Testis (tissue), 2 donors: ENCODE measurements at regions not wholly inside any gene's neighbourhood (a gene's known extent, or its start where the extent isn't known, plus 50 kb on each side); places are given as distances from the start of the nearest gene placed in this dataset.
"Not testable (repeated sequence)": the region's sequence is repeated elsewhere in the genome, so short reads cannot be mapped to it uniquely, and the experiment has no call there.

Experiments
- DNase-seq: peaks from one replicate; pipeline ENCODE4 v3.0.0-alpha.2; 2019
- H3K27ac ChIP-seq, 2 donors: fragments of 200-600 bp; sonication (generic); one replicate each; pipeline ENCODE4 v1.5.1; 2019
- H3K27me3 ChIP-seq: fragments of 200-600 bp; sonication (generic); one replicate; pipeline ENCODE4 v1.5.1; 2019
- H3K36me3 ChIP-seq: fragments of 200-600 bp; sonication (generic); one replicate; pipeline ENCODE4 v1.5.1; 2017; ENCODE audit warnings: low read depth; ENCODE audit errors: missing control alignments
- H3K4me1 ChIP-seq: fragments of 200-600 bp; sonication (generic); one replicate; pipeline ENCODE4 v1.5.1; 2019
- H3K4me3 ChIP-seq, 2 donors: fragments of 200-600 bp; sonication (generic); one replicate each; pipeline ENCODE4 v1.5.1; 2017 to 2019
- H3K9me3 ChIP-seq: fragments of 200-600 bp; sonication (generic); one replicate; pipeline ENCODE4 v1.5.1; 2017
- CTCF ChIP-seq, 3 experiments: fragments of 450-650 bp in 2 of 3; fragments of 200-600 bp in 1 of 3; sonication (generic) in 1 of 3; IDR thresholded peaks; one replicate each; pipeline ENCODE4 v1.5.1; 2016 to 2019; ENCODE audit warnings: antibody characterized with exemption in 3 of 3, mild to moderate bottlenecking in 2 of 3, moderate library complexity in 1 of 3
- POLR2A ChIP-seq: fragments of 450-650 bp; IDR thresholded peaks from one replicate; pipeline ENCODE4 v1.6.1; 2017; ENCODE audit warnings: antibody characterized with exemption, mild to moderate bottlenecking, moderate library complexity
- WGBS, 2 donors: methylation state at CpG; one replicate each; pipeline ENCODE4 v1.1.5; 2018; 5-methylcytosine and 5-hydroxymethylcytosine counted together
- intact Hi-C: fragments of 100-400 bp; cut with DNase I; formaldehyde crosslinking; loops from one replicate; pipeline ENCODE4 v1.15.1; 2023; ENCODE audit warnings: low total_unique reads

- DNase-seq = peak; percentile 58
- H3K27ac ChIP-seq = no peak overlapping the region
- 50 to 65% methylated on average over 5 of the region's 5 CpGs for WGBS, 2 donors
- no peak overlapping the region for H3K4me3 ChIP-seq
- H3K9me3 ChIP-seq = no peaks in the 10 kb centered on the region
- TF ChIP-seq CTCF (IDR thresholded peaks at IDR 0.05) = no peak
- TF ChIP-seq POLR2A = no peak
- no peaks in the 10 kb centered on the region for H3K27me3 ChIP-seq
- no peaks in the 10 kb centered on the region for H3K36me3 ChIP-seq
- intact Hi-C loops = no loop called here
- no peaks in the 10 kb centered on the region for H3K4me1 ChIP-seq
Measured at GRCh38 chr11:57885298-57886050, 123.9 kb downstream of the CTNND1 start.

GRCh38 chr11:57888386-57888785, 126.8 kb downstream of the CTNND1 start:
- 87 to 95% methylated on average over 3 of the region's 3 CpGs for WGBS, 2 donors
- TF ChIP-seq POLR2A (no peak), CTCF (IDR thresholded peaks at IDR 0.05) (no peak)
- no peak for DNase-seq
- intact Hi-C loops = no loop called here
- no peaks in the 10 kb centered on the region for H3K9me3 ChIP-seq
- H3K4me1 ChIP-seq = no peaks in the 10 kb centered on the region
- H3K36me3 ChIP-seq = no peaks in the 10 kb centered on the region
- H3K4me3 ChIP-seq = no peak overlapping the region
- no peak overlapping the region for H3K27ac ChIP-seq
- H3K27me3 ChIP-seq = no peaks in the 10 kb centered on the region

DNA sequence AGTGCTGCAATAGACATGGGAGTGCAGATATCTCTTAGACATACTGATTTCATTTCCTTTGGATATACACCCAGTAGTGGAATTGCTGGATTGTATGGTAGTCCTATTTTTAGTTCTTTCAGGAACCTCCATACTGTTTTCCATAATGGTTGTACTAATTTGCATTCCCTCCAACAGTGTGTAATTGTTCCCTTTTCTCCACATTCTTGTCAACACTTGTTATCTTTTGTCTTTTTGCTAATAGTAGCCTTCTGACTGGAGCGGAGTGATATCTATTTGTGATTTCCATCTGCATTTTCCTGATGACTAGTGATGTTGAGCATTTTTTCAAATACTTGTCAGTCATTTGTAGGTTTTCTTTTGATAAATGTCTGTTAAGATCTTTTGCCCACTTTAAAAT, 128.9 kb downstream of the CTNND1 start:
- DNase-seq = no peak
- 86 to 88% methylated on average over 1 of the region's 1 CpG for WGBS, 2 donors
- H3K36me3 ChIP-seq = no peaks in the 10 kb centered on the region
- H3K27me3 ChIP-seq = no peaks in the 10 kb centered on the region
- H3K4me1 ChIP-seq = no peaks in the 10 kb centered on the region
- no peak overlapping the region for H3K27ac ChIP-seq
- H3K9me3 ChIP-seq = no peaks in the 10 kb centered on the region
- TF ChIP-seq POLR2A (no peak), CTCF (IDR thresholded peaks at IDR 0.05) (no peak)
- intact Hi-C loops = no loop called here
- H3K4me3 ChIP-seq = no peak overlapping the region

DNA sequence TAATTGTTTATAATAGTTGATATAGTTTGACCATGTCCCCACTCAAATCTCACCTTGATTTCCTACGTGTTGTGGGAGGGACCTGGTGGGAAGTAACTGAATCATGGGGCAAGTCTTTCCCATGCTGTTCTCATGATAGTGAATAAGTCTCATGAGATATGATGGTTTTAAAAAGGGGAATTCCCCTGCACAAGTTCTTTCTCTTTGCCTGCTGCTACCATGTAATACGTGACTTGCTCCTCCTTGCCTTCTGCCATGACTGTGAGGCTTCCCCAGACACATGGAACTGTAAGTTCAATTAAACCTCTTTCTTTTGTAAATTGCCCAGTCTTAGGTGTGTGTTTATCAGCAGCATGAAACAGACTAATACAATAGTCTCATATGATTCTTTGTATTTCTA, 130.5 kb upstream of the OR9Q1 start:
- H3K4me3 ChIP-seq, intact Hi-C loops, DNase-seq, H3K27me3 ChIP-seq, H3K4me1 ChIP-seq, H3K9me3 ChIP-seq, H3K27ac ChIP-seq, H3K36me3 ChIP-seq: not testable (repeated sequence)
- WGBS, 2 donors = 73 to 81% methylated on average over 2 of the region's 2 CpGs

GRCh38 chr11:57896361-57897145, 127.1 kb upstream of the OR9Q1 start:
- Histone ChIP-seq H3K36me3 (no peaks in the 10 kb centered on the region), H3K9me3 (no peaks in the 10 kb centered on the region), H3K27me3 (no peaks in the 10 kb centered on the region), H3K4me1 (peaks cover 15% of the 10 kb centered on the region), H3K4me3 (no peak overlapping the region), H3K27ac (no peak overlapping the region)
- TF ChIP-seq POLR2A (no peak), CTCF (IDR thresholded peaks at IDR 0.05) (no peak)
- intact Hi-C loops = no loop called here
- DNase-seq = no peak
- 84 to 86% methylated on average over 4 of the region's 4 CpGs for WGBS, 2 donors
